ENCODE measurements at regions not wholly inside any gene's neighbourhood (a gene's known extent, or its start where the extent isn't known, plus 50 kb on each side); places are given as distances from the start of the nearest gene placed in this dataset.
"Not testable (repeated sequence)": the region's sequence is repeated elsewhere in the genome, so short reads cannot be mapped to it uniquely, and the experiment has no call there.

DNA sequence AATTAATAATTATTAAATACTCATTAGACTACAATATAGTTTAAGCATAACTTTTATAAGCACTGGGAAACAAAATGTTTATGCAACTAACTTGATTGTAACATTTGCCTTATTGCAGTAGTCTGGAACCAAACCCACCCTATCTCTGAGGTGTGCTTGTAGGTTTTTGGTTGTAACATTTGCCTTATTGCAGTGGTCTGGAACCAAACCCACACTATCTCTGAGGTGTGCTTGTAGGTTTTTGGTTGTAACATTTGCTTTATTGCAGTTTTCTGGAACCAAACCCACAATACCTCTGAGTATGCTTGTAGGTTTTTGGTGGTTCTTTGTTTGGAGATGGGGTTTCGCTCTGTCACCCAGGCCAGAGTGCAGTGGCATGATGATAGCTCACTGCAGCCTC lies 1376.4 kb upstream of the DEFB115 start:
- DNase-seq (ENCODE audit: low read depth in 2 of 2): not testable (repeated sequence)

DNA sequence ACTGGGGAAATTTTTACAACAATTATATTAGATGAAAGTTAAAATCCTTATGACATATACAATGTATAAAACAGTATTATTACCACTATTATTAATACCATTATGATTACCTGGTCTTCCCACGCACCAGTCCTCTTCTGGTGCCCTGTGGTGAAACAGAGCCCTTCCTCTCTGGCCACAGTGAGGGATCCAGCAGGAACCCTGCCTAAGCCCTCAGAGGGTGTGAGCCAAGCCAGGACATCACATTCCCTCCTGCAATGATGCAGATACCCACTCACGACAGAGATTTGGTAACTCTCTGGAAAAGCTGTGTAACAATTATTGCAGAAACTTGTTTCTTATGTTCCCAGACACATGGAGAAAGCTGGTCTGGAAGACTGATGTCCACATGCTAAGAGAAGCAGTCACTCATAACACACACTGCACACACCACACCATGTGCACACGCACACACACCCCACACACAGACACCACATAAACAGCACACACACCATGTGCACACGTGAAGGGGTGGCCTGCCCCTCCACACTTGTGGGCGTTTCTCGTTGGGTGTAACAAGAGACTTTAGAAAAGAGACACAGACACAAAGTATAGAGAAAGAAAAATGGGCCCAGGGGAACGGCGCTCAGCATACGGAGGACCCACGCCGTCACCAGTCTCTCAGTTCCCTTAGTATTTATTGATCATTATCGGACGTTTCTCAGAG lies 1373.8 kb upstream of the DEFB115 start:
- not testable (repeated sequence) for DNase-seq (ENCODE audit: low read depth in 2 of 2)

DNA sequence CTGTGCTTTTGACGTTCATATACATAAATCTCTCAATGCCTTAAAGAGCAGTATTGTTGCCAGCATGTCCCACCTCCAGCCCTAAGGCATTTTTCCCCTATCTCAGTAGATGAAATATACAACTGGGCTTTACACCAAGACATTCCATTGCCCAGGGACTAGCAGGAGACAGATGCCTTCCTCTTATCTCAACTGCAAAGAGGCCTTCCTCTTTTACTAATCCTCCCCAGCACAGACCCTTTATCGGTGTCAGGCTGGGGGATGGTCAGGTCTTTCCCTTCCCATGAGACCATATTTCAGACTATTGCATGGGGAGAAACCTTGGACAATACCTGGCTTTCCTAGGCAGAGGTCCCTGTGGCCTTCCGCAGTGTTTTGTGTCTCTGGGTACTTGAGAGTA lies 1373.1 kb upstream of the DEFB115 start:
- DNase-seq (ENCODE audit: low read depth in 2 of 2): not testable (repeated sequence)

DNA sequence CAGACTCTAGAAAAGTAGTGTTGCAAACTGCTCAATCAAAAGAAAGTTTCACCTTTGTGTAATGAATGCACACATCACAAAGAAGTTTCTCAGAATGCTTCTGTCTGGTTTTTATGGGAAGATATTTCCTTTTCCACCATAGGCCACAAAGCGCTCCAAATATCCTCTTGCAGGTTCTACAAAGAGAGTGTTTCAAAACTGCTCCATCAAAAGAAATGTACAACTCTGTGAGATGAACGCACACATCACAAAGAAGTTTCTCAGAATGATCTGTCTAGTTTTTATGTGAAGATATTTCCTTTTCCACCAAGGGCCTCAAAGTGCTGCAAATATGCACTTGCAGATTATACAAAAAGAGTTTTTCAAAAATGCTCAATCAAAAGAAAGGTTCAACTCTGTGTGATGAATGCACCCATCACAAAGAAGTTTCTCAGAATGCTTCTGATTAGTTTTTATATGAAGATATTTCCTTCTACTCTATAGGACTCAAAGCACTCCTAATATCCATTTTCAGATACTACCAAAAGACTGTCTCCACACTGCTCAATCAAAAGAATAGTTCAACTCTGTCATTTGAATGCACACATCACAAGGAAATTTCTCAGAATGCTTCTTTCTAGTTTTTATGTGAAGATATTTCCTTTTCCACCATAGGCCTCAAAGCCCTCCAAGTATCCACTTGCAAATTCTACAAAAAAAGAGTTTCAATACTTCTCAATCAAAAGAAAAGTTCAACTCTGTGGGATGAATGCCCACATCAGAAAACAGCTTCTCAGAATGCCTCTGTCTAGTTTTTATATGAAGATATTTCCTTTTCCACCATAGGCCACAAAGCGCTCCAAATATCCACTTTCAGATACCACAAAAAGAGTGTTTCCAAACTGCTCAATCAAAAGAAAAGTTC lies 1371.9 kb upstream of the DEFB115 start:
- DNase-seq (ENCODE audit: low read depth in 2 of 2): not testable (repeated sequence)

DNA sequence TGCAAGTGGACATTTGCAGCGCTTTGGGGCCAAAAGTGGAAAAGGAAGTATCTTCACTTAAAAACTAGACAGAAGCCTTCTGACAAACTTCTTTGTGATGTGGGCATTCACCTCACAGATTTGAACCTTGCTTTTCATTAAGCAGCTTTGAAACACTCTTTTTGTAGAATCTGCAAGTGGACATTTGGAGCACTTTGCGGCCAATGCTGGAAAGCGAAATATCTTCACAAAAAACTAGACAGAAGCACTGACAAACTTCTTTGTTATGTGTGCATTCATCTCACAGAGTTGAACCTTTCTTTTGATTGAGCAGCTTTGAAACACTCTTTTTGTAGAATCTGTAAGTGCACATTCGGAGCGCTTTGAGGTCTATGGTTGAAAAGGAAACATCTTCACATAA lies 1365.9 kb upstream of the DEFB115 start:
- DNase-seq (ENCODE audit: low read depth in 2 of 2): not testable (repeated sequence)

All from stimulated activated CD4-positive, alpha-beta T cell treated with anti-CD3 and anti-CD28 coated beads, Interleukin-12 subunit alpha, Interleukin-12 subunit beta, amount 100 ng/mL, for 24 hours (primary cell).